ENCODE measurements at regions not wholly inside any gene's neighbourhood (a gene's known extent, or its start where the extent isn't known, plus 50 kb on each side); places are given as distances from the start of the nearest gene placed in this dataset.
A peak's percentile ranks its signal among the peaks of the same experiment; 100 is the strongest.
"Not testable (repeated sequence)": the region's sequence is repeated elsewhere in the genome, so short reads cannot be mapped to it uniquely, and the experiment has no call there.

GRCh38 chr15:77930907-77931306 lies 146.6 kb downstream of the TBC1D2B start:
- not testable (repeated sequence) for DNase-seq (ENCODE audit: low read depth); H3K27me3 ChIP-seq (ENCODE audit: control insufficient read depth, insufficient read depth, low read length); H3K4me3 ChIP-seq (ENCODE audit: low read depth, low read length); FAIRE-seq; H3K36me3 ChIP-seq (ENCODE audit: control insufficient read depth, insufficient read depth, low read length)

DNA sequence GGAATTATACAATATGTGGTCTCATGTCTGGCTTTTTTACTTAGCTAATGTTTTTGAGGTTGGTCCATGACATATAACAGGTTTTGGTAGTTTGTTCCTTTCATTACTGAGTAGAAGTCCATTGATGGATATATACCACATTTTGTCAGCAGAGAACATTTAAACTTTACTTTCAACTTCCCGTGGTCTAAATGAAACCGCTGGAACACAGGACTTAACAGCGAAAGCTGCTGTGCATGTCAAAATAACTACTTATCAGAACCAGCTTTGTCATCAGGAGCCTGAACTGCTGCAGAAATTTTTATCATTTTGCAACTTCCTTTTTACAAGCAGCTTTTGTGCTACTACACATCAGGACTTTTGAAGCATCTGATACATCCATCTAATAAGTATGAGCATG lies 147.0 kb downstream of the TBC1D2B start:
- FAIRE-seq; H3K36me3 ChIP-seq (ENCODE audit: control insufficient read depth, insufficient read depth, low read length); DNase-seq (ENCODE audit: low read depth); H3K4me3 ChIP-seq (ENCODE audit: low read depth, low read length); H3K27me3 ChIP-seq (ENCODE audit: control insufficient read depth, insufficient read depth, low read length): not testable (repeated sequence)

- H3K4me3 ChIP-seq (ENCODE audit: low read depth, low read length); FAIRE-seq; H3K36me3 ChIP-seq (ENCODE audit: control insufficient read depth, insufficient read depth, low read length); H3K27me3 ChIP-seq (ENCODE audit: control insufficient read depth, insufficient read depth, low read length): not testable (repeated sequence)
- DNase-seq (ENCODE audit: low read depth): peak; percentile 16
These were observed 150.7 kb downstream of the TBC1D2B start for GRCh38 chr15:77926789-77927188.

- not testable (repeated sequence) for DNase-seq (ENCODE audit: low read depth); H3K4me3 ChIP-seq (ENCODE audit: low read depth, low read length); H3K36me3 ChIP-seq (ENCODE audit: control insufficient read depth, insufficient read depth, low read length); FAIRE-seq; H3K27me3 ChIP-seq (ENCODE audit: control insufficient read depth, insufficient read depth, low read length)
These were observed 151.2 kb downstream of the TBC1D2B start for GRCh38 chr15:77926296-77926695.

DNA sequence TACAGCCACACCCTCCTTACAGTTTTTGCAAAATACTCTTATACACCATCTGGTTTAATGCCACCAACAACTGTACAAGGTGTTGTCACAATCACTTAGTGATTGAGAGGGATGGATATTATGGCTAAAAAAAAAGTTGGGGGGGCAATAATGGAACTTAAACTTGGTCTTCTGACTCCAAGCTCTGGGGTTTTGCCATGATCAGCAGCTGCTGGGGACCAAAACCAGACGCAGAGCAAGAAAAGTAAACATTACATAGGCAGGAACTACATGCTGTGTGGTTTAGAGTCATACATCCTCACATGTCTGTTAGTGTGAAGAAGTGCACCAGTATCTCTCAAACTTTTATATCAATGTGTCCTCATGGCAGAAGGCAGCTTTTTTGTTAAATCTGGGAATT lies 152.4 kb downstream of the TBC1D2B start:
- H3K36me3 ChIP-seq (ENCODE audit: control insufficient read depth, insufficient read depth, low read length); FAIRE-seq; DNase-seq (ENCODE audit: low read depth); H3K4me3 ChIP-seq (ENCODE audit: low read depth, low read length); H3K27me3 ChIP-seq (ENCODE audit: control insufficient read depth, insufficient read depth, low read length): not testable (repeated sequence)

GRCh38 chr15:77921664-77922063 lies 155.8 kb downstream of the TBC1D2B start:
- peaks cover 2% of the 10 kb centered on the region for H3K27me3 ChIP-seq (ENCODE audit: control insufficient read depth, insufficient read depth, low read length)
- DNase-seq (ENCODE audit: low read depth): no peak
- H3K36me3 ChIP-seq (ENCODE audit: control insufficient read depth, insufficient read depth, low read length): no peaks in the 10 kb centered on the region
- H3K4me3 ChIP-seq (ENCODE audit: low read depth, low read length): no peak overlapping the region
- no peak for FAIRE-seq
- no peak for TF ChIP-seq CTCF (IDR thresholded peaks at IDR 0.05; ENCODE audit: insufficient read depth, low read length, severe bottlenecking)

- not testable (repeated sequence) for FAIRE-seq; H3K4me3 ChIP-seq (ENCODE audit: low read depth, low read length); H3K27me3 ChIP-seq (ENCODE audit: control insufficient read depth, insufficient read depth, low read length); H3K36me3 ChIP-seq (ENCODE audit: control insufficient read depth, insufficient read depth, low read length); DNase-seq (ENCODE audit: low read depth)
These were observed 160.4 kb downstream of the TBC1D2B start for GRCh38 chr15:77916966-77917635.

DNA sequence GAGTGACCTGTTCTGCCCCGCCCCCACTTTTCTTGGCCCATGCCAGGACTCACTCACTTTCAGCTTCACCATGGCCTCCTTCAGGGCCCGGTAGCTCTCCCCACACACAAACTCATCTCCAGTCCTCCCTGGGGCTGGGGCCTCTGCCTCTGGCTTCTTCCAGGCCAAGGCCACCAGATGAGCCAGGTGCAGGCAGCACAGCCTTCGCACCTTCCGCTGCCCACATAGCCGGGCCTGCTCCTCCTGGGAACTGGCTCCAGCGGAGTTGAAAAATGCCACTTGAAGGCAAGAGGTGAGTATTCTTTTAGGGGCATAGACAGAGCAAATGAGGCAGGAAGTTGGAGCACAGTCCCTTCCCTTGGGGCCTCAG lies 161.6 kb downstream of the TBC1D2B start:
- FAIRE-seq; H3K36me3 ChIP-seq (ENCODE audit: control insufficient read depth, insufficient read depth, low read length); H3K27me3 ChIP-seq (ENCODE audit: control insufficient read depth, insufficient read depth, low read length); DNase-seq (ENCODE audit: low read depth); H3K4me3 ChIP-seq (ENCODE audit: low read depth, low read length): not testable (repeated sequence)

- no peak for DNase-seq (ENCODE audit: low read depth)
- no peak for TF ChIP-seq CTCF (IDR thresholded peaks at IDR 0.05; ENCODE audit: insufficient read depth, low read length, severe bottlenecking)
- no peak for FAIRE-seq
- Histone ChIP-seq H3K36me3 (ENCODE audit: control insufficient read depth, insufficient read depth, low read length) (no peaks in the 10 kb centered on the region), H3K4me3 (ENCODE audit: low read depth, low read length) (no peak overlapping the region), H3K27me3 (ENCODE audit: control insufficient read depth, insufficient read depth, low read length) (no peaks in the 10 kb centered on the region)
These were observed 162.1 kb downstream of the TBC1D2B start for GRCh38 chr15:77915261-77915960.

DNA sequence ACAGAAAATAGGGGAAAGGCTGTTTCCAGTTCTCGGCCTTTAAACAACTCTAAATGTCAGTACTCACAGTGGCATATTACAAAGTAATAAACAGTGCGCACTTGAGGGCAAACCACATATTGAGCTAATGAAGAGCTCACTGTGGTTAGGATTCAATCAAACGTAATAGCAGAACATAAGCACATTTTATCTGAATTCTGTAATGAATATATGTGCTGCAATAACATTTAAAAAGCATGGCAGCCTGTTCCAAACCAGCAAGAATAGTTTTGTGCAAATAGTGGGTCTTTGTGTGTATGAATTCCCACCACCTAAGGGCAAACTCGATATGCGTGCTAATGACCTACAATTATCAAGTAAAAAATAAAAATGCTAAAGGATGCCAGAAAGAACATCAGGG lies 163.0 kb downstream of the TBC1D2B start:
- H3K27me3 ChIP-seq (ENCODE audit: control insufficient read depth, insufficient read depth, low read length); H3K4me3 ChIP-seq (ENCODE audit: low read depth, low read length); FAIRE-seq; DNase-seq (ENCODE audit: low read depth); H3K36me3 ChIP-seq (ENCODE audit: control insufficient read depth, insufficient read depth, low read length): not testable (repeated sequence)
